ENCODE measurements at regions not wholly inside any gene's neighbourhood (a gene's known extent, or its start where the extent isn't known, plus 50 kb on each side); places are given as distances from the start of the nearest gene placed in this dataset.
"Not testable (repeated sequence)": the region's sequence is repeated elsewhere in the genome, so short reads cannot be mapped to it uniquely, and the experiment has no call there.

DNA sequence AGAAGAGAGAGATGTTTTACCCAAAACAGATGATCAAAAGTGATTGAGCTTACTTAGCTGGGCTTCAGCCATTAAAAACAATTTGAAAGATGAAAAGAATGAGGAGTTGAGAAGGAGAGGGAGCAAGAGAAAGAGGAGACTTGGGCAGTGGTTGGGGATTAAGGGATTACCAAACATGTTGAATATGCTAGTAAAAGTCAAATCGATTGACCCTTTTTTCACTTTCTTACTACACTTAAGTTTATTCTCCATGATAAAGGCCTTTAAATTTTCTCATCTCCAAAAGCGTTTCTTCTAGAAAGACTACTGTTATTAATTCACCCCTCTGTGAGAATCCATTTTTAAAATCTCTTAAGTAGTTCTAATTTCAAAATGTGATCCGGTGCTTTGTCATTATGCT is 1254.0 kb upstream of the PHF14 start:
- H3K4me1 ChIP-seq (ENCODE audit: insufficient read depth, low read length), result no peaks in the 10 kb centered on the region
- H3K79me2 ChIP-seq (ENCODE audit: insufficient read depth, low read length), result no peaks in the 10 kb centered on the region
- no peak for ATAC-seq (ENCODE audit: insufficient read depth, low read depth)
- no peak overlapping the region for H2AFZ ChIP-seq (ENCODE audit: low read depth, low read length)
- TF ChIP-seq, protein P1, sequence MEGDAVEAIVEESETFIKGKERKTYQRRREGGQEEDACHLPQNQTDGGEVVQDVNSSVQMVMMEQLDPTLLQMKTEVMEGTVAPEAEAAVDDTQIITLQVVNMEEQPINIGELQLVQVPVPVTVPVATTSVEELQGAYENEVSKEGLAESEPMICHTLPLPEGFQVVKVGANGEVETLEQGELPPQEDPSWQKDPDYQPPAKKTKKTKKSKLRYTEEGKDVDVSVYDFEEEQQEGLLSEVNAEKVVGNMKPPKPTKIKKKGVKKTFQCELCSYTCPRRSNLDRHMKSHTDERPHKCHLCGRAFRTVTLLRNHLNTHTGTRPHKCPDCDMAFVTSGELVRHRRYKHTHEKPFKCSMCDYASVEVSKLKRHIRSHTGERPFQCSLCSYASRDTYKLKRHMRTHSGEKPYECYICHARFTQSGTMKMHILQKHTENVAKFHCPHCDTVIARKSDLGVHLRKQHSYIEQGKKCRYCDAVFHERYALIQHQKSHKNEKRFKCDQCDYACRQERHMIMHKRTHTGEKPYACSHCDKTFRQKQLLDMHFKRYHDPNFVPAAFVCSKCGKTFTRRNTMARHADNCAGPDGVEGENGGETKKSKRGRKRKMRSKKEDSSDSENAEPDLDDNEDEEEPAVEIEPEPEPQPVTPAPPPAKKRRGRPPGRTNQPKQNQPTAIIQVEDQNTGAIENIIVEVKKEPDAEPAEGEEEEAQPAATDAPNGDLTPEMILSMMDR (IDR thresholded peaks at IDR 0.05; ENCODE audit: borderline replicate concordance, extremely low read depth, low read length, poor library complexity, severe bottlenecking), result no peak
- TF ChIP-seq EZH2 (IDR thresholded peaks at IDR 0.05; ENCODE audit: borderline replicate concordance, low read depth, low read length, severe bottlenecking), result no peak
- no peak for DNase-seq
- no peaks in the 10 kb centered on the region for H3K36me3 ChIP-seq (ENCODE audit: insufficient read depth, low read length)
- H3K4me2 ChIP-seq (ENCODE audit: insufficient read depth, low read length), result no peak overlapping the region
- H3K9me3 ChIP-seq (ENCODE audit: insufficient read depth, low read length, severe bottlenecking), result no peaks in the 10 kb centered on the region
- no peaks in the 10 kb centered on the region for H4K20me1 ChIP-seq (ENCODE audit: insufficient read depth, low read length)
- no peaks in the 10 kb centered on the region for H3K27me3 ChIP-seq (ENCODE audit: insufficient read depth, low read length, poor library complexity)
- no peak overlapping the region for H3K9ac ChIP-seq (ENCODE audit: low read depth, low read length)
- no peak overlapping the region for H3K27ac ChIP-seq (ENCODE audit: low read length)
- no peak overlapping the region for H3K4me3 ChIP-seq (ENCODE audit: low read depth in 1 of 2, low read length in 2 of 2)

GRCh38 chr7:9725940-9726663 is 1247.6 kb upstream of the PHF14 start:
- not testable (repeated sequence) for DNase-seq

DNA sequence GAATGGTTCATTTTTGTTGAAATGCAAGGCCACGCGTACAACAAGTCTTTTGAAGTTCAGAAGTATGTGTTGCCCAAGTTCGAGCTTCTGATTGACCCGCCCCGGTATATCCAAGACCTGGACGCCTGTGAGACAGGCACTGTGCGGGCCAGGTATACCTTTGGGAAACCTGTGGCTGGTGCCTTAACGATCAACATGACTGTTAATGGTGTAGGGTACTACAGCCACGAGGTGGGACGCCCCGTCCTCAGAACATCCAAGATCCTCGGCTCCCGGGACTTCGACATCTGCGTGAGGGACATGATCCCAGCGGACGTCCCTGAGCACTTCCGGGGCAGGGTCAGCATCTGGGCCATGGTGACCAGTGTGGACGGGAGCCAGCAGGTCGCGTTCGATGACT is 1246.9 kb upstream of the PHF14 start:
- not testable (repeated sequence) for H3K79me2 ChIP-seq (ENCODE audit: insufficient read depth, low read length); H3K36me3 ChIP-seq (ENCODE audit: insufficient read depth, low read length); H3K27ac ChIP-seq (ENCODE audit: low read length); DNase-seq; H3K4me2 ChIP-seq (ENCODE audit: insufficient read depth, low read length); H3K27me3 ChIP-seq (ENCODE audit: insufficient read depth, low read length, poor library complexity); H4K20me1 ChIP-seq (ENCODE audit: insufficient read depth, low read length); H2AFZ ChIP-seq (ENCODE audit: low read depth, low read length); H3K4me3 ChIP-seq (ENCODE audit: low read depth in 1 of 2, low read length in 2 of 2); ATAC-seq (ENCODE audit: insufficient read depth, low read depth); H3K9ac ChIP-seq (ENCODE audit: low read depth, low read length); H3K9me3 ChIP-seq (ENCODE audit: insufficient read depth, low read length, severe bottlenecking); H3K4me1 ChIP-seq (ENCODE audit: insufficient read depth, low read length)

More at GRCh38 chr7:9725940-9726663, 1247.6 kb upstream of the PHF14 start:
- not testable (repeated sequence) for H3K4me3 ChIP-seq (ENCODE audit: low read depth in 1 of 2, low read length in 2 of 2); H3K9me3 ChIP-seq (ENCODE audit: insufficient read depth, low read length, severe bottlenecking); H3K79me2 ChIP-seq (ENCODE audit: insufficient read depth, low read length); H3K36me3 ChIP-seq (ENCODE audit: insufficient read depth, low read length); H3K9ac ChIP-seq (ENCODE audit: low read depth, low read length); H3K4me1 ChIP-seq (ENCODE audit: insufficient read depth, low read length); H3K27me3 ChIP-seq (ENCODE audit: insufficient read depth, low read length, poor library complexity); H4K20me1 ChIP-seq (ENCODE audit: insufficient read depth, low read length); ATAC-seq (ENCODE audit: insufficient read depth, low read depth); H3K4me2 ChIP-seq (ENCODE audit: insufficient read depth, low read length); H2AFZ ChIP-seq (ENCODE audit: low read depth, low read length); H3K27ac ChIP-seq (ENCODE audit: low read length)

DNA sequence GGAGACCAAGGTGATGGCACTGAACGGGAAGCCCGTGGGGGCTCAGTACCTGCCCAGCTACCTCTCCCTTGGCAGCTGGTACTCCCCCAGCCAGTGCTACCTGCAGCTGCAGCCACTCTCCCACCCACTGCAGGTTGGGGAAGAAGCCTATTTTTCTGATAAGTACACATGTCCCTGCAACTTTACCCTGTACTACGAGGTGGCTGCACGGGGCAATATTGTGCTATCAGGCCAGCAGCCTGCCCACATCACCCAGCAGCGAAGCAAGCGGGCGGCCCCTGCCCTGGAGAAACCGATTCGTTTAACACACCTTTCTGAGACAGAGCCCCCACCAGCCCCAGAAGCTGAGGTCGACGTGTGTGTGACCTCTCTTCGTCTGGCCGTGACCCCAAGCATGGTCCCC is 1246.2 kb upstream of the PHF14 start:
- ATAC-seq (ENCODE audit: insufficient read depth, low read depth); H3K36me3 ChIP-seq (ENCODE audit: insufficient read depth, low read length); H4K20me1 ChIP-seq (ENCODE audit: insufficient read depth, low read length); H3K4me3 ChIP-seq (ENCODE audit: low read depth in 1 of 2, low read length in 2 of 2); H3K4me1 ChIP-seq (ENCODE audit: insufficient read depth, low read length); H3K27me3 ChIP-seq (ENCODE audit: insufficient read depth, low read length, poor library complexity); H3K4me2 ChIP-seq (ENCODE audit: insufficient read depth, low read length); DNase-seq; H2AFZ ChIP-seq (ENCODE audit: low read depth, low read length); H3K79me2 ChIP-seq (ENCODE audit: insufficient read depth, low read length); H3K9me3 ChIP-seq (ENCODE audit: insufficient read depth, low read length, severe bottlenecking); H3K27ac ChIP-seq (ENCODE audit: low read length); H3K9ac ChIP-seq (ENCODE audit: low read depth, low read length): not testable (repeated sequence)

DNA sequence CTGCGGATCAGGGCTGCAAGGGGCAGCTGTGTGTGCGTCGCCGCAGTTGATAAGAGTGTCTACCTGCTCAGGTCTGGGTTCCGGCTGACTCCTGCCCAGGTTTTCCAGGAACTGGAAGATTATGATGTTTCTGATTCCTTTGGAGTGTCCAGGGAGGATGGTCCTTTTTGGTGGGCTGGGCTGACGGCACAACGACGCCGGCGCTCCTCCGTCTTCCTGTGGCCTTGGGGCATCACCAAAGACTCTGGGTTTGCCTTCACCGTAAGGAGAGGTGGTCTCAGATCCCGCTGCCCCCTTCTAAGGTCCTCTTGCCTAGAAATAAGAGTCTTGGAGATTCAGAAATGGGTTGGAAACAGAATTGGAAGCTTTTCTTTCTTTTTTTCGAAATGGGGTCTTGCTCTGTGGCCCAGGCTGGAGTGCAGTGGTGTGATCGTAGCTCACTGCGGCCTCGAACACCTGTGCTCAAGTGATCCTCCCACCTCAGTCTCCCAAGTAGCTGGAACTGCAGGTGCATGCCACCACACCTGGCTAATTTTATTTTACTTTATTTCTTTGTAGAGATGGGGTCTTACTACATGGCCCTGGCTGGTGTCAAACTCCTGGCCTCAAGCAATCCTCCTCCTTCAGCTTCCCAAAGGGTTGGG is 1245.5 kb upstream of the PHF14 start:
- H3K9me3 ChIP-seq (ENCODE audit: insufficient read depth, low read length, severe bottlenecking); ATAC-seq (ENCODE audit: insufficient read depth, low read depth); H3K4me3 ChIP-seq (ENCODE audit: low read depth in 1 of 2, low read length in 2 of 2): not testable (repeated sequence)

More for the DNA sequence above, 1245.5 kb upstream of the PHF14 start:
- H3K27ac ChIP-seq (ENCODE audit: low read length); H2AFZ ChIP-seq (ENCODE audit: low read depth, low read length); H3K4me1 ChIP-seq (ENCODE audit: insufficient read depth, low read length); H4K20me1 ChIP-seq (ENCODE audit: insufficient read depth, low read length); DNase-seq; H3K27me3 ChIP-seq (ENCODE audit: insufficient read depth, low read length, poor library complexity); H3K79me2 ChIP-seq (ENCODE audit: insufficient read depth, low read length); H3K36me3 ChIP-seq (ENCODE audit: insufficient read depth, low read length); H3K9ac ChIP-seq (ENCODE audit: low read depth, low read length); H3K4me2 ChIP-seq (ENCODE audit: insufficient read depth, low read length): not testable (repeated sequence)
